GM12878 (cell line): ENCODE measurements at regions not wholly inside any gene's neighbourhood (a gene's known extent, or its start where the extent isn't known, plus 50 kb on each side); places are given as distances from the start of the nearest gene placed in this dataset.
A peak's percentile ranks its signal among the peaks of the same experiment; 100 is the strongest.

Experiments used
- ATF7 ChIP-seq: fragments of 450-650 bp; IDR thresholded peaks from 2 replicates; pipeline ENCODE4 v1.6.1; 2016; ENCODE audit warnings: low read depth, mild to moderate bottlenecking
- BCLAF1 ChIP-seq: fragments of 450-650 bp; IDR thresholded peaks from 2 replicates; pipeline ENCODE4 v1.6.1; 2017; ENCODE audit warnings: antibody characterized with exemption, mild to moderate bottlenecking, moderate library complexity
- CBX3 ChIP-seq: fragments of 200-600 bp; sonication (generic); IDR thresholded peaks from 2 replicates; pipeline ENCODE4 v1.6.1; 2016; ENCODE audit warnings: low read depth, borderline replicate concordance
- E2F8 ChIP-seq: fragments of 450-650 bp; IDR thresholded peaks from 2 replicates; pipeline ENCODE4 v1.6.1; 2018; ENCODE audit warnings: mild to moderate bottlenecking, low read depth, moderate library complexity; ENCODE audit not compliant: partially characterized antibody
- FOS ChIP-seq: IDR thresholded peaks from 3 replicates; pipeline ENCODE4 v1.6.1; 2011; ENCODE audit warnings: borderline replicate concordance; ENCODE audit not compliant: insufficient read length; ENCODE audit errors: extremely low read depth
- FOXM1 ChIP-seq: IDR thresholded peaks from 2 replicates; pipeline ENCODE4 v1.6.1; 2012; ENCODE audit warnings: low read depth, mild to moderate bottlenecking, inconsistent platforms, low read length, moderate library complexity
- GABPA ChIP-seq: IDR thresholded peaks from 2 replicates; pipeline ENCODE4 v1.6.1; 2014; ENCODE audit warnings: antibody characterized with exemption, low read depth, mild to moderate bottlenecking, inconsistent platforms
- HCFC1 ChIP-seq: fragments of 150-350 bp; IDR thresholded peaks from 2 replicates; pipeline ENCODE4 v1.6.1; 2014; ENCODE audit warnings: low read length
- KLF5 ChIP-seq: fragments of 450-650 bp; IDR thresholded peaks from 2 replicates; pipeline ENCODE4 v1.6.1; 2014; ENCODE audit warnings: mild to moderate bottlenecking; ENCODE audit not compliant: partially characterized antibody
- MTA2 ChIP-seq: fragments of 450-650 bp; IDR thresholded peaks from 2 replicates; pipeline ENCODE4 v1.6.1; 2016; ENCODE audit warnings: low read depth, mild to moderate bottlenecking, moderate library complexity
- NFYA ChIP-seq: IDR thresholded peaks from 2 replicates; pipeline ENCODE4 v1.6.1; 2011; ENCODE audit warnings: low read depth, mild to moderate bottlenecking, low read length, improper control_type of control experiment, borderline replicate concordance
- NKRF ChIP-seq: fragments of 450-650 bp; conservative IDR thresholded peaks from 2 replicates; pipeline ENCODE4 v1.6.1; 2017; ENCODE audit warnings: mild to moderate bottlenecking, moderate library complexity
- NRF1 ChIP-seq: conservative IDR thresholded peaks from 2 replicates; pipeline ENCODE4 v1.6.1; 2011; ENCODE audit warnings: mild to moderate bottlenecking, low read depth, low read length, improper control_type of control experiment
- POLR2A ChIP-seq: IDR thresholded peaks from 2 replicates; pipeline ENCODE4 v1.6.1; 2011; ENCODE audit warnings: low read depth, mild to moderate bottlenecking, low read length
- SMC3 ChIP-seq: IDR thresholded peaks from 2 replicates; pipeline ENCODE4 v1.6.1; 2011; ENCODE audit warnings: low read length, improper control_type of control experiment, borderline replicate concordance
- SREBF2 ChIP-seq: IDR thresholded peaks from 2 replicates; pipeline ENCODE4 v1.6.1; 2012; ENCODE audit warnings: mild to moderate bottlenecking, low read length
- SRF ChIP-seq, 2 experiments: IDR thresholded peaks; 2 replicates each; pipeline ENCODE4 v1.6.1; 2011; ENCODE audit warnings: low read depth in 2 of 2, low read length in 2 of 2, mild to moderate bottlenecking in 1 of 2, moderate library complexity in 1 of 2
- TCF12 ChIP-seq: IDR thresholded peaks from 2 replicates; pipeline ENCODE4 v1.6.1; 2011; ENCODE audit warnings: low read depth, mild to moderate bottlenecking, low read length
- TCF3 ChIP-seq: IDR thresholded peaks from 2 replicates; pipeline ENCODE4 v1.6.1; 2012; ENCODE audit warnings: low read depth, mild to moderate bottlenecking, low read length, borderline replicate concordance; ENCODE audit not compliant: insufficient read depth
- ZBTB11 ChIP-seq: fragments of 450-650 bp; formaldehyde crosslinking; IDR thresholded peaks from 2 replicates; pipeline ENCODE4 v1.5.0; 2022; ENCODE audit warnings: mild to moderate bottlenecking, missing genetic modification characterization

GRCh38 chr6:159106627-159107241, 61.9 kb upstream of the TAGAP start (continued):
- TF ChIP-seq E2F8, result no peak
- TF ChIP-seq KLF5, result no peak
- TF ChIP-seq CBX3, result no peak
- no peak for TF ChIP-seq SRF (IDR thresholded peaks at IDR 0.05; ENCODE audit: low read depth in 2 of 2, low read length in 2 of 2)
- no peak for TF ChIP-seq ZBTB11
- no peak for TF ChIP-seq NKRF
- TF ChIP-seq FOXM1, result peak; percentile 35; the same call in 1 of the 2 replicates
- peak; percentile 74 for TF ChIP-seq GABPA
- no peak; the same call in 1 of the 2 replicates for TF ChIP-seq POLR2A
- peak; percentile 72 for TF ChIP-seq FOS
- peak; percentile 85 for TF ChIP-seq NFYA
- TF ChIP-seq MTA2, result no peak; the same call in 1 of the 2 replicates
- no peak for TF ChIP-seq SREBF2
- peak; percentile 54; the same call in 1 of the 2 replicates for TF ChIP-seq ATF7
- 0 out of 2 replicates have a peak, but pooled peaks have one; percentile 54 for TF ChIP-seq TCF3
- 0 out of 2 replicates have a peak, but pooled peaks have one; percentile 26 for TF ChIP-seq TCF12
- TF ChIP-seq HCFC1, result no peak
- no peak for TF ChIP-seq BCLAF1
- TF ChIP-seq SMC3, result no peak
- TF ChIP-seq NRF1, result no peak
